ENCODE measurements at regions not wholly inside any gene's neighbourhood (a gene's known extent, or its start where the extent isn't known, plus 50 kb on each side); places are given as distances from the start of the nearest gene placed in this dataset.

DNA sequence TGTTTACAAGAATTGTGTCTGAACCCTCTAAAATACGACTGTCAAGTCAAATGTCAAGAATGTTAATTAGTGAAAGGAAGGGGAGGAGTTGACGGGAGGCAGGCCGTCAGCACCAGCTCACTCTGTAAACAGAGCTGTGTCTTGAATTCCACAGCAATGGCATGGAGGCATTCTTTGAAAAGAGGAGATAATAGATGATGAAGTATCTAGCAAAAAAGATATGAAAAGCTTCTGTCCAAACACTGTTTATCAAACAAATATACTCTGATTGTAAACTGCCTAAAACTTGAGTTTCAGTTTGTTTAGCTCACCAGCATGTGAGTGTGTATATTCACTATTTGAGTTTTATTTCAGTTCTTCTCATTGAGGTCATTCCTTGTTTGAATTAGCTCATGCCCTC is 94.7 kb upstream of the CDC42EP3 start:
- TF ChIP-seq, protein P1, sequence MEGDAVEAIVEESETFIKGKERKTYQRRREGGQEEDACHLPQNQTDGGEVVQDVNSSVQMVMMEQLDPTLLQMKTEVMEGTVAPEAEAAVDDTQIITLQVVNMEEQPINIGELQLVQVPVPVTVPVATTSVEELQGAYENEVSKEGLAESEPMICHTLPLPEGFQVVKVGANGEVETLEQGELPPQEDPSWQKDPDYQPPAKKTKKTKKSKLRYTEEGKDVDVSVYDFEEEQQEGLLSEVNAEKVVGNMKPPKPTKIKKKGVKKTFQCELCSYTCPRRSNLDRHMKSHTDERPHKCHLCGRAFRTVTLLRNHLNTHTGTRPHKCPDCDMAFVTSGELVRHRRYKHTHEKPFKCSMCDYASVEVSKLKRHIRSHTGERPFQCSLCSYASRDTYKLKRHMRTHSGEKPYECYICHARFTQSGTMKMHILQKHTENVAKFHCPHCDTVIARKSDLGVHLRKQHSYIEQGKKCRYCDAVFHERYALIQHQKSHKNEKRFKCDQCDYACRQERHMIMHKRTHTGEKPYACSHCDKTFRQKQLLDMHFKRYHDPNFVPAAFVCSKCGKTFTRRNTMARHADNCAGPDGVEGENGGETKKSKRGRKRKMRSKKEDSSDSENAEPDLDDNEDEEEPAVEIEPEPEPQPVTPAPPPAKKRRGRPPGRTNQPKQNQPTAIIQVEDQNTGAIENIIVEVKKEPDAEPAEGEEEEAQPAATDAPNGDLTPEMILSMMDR (IDR thresholded peaks at IDR 0.05; ENCODE audit: borderline replicate concordance, extremely low read depth, low read length, poor library complexity, severe bottlenecking): no peak
- TF ChIP-seq EZH2 (IDR thresholded peaks at IDR 0.05; ENCODE audit: borderline replicate concordance, low read depth, low read length, severe bottlenecking): no peak

Data from DND-41 (cell line).